Neural progenitor cell (in vitro differentiated cells): ENCODE measurements at regions not wholly inside any gene's neighbourhood (a gene's known extent, or its start where the extent isn't known, plus 50 kb on each side); places are given as distances from the start of the nearest gene placed in this dataset.

ENCODE experiments used
- CTCF ChIP-seq: fragments of 200-600 bp; sonication (generic); IDR thresholded peaks from 2 replicates; pipeline ENCODE4 v1.5.1; 2017; ENCODE audit warnings: antibody characterized with exemption, mild to moderate bottlenecking
- EZH2 ChIP-seq: fragments of 200-600 bp; sonication (generic); IDR thresholded peaks from 2 replicates; pipeline ENCODE4 v1.6.1; 2017; ENCODE audit warnings: antibody characterized with exemption, mild to moderate bottlenecking, moderate library complexity

- TF ChIP-seq CTCF (no peak), EZH2 (no peak)
Observed at GRCh38 chr6:163877877-163878639, 463.5 kb downstream of the QKI start.
